ENCODE measurements at regions not wholly inside any gene's neighbourhood (a gene's known extent, or its start where the extent isn't known, plus 50 kb on each side); places are given as distances from the start of the nearest gene placed in this dataset.

GRCh38 chr13:73367886-73368285 is 309.1 kb downstream of the KLF5 start:
- no peak for DNase-seq

GRCh38 chr13:73366241-73366640 is 307.4 kb downstream of the KLF5 start:
- DNase-seq: no peak

- no peak for DNase-seq
Observed at GRCh38 chr13:73365681-73366080, 306.9 kb downstream of the KLF5 start.

- no peak for DNase-seq
Observed at GRCh38 chr13:73365252-73365651, 306.4 kb downstream of the KLF5 start.

GRCh38 chr13:73364736-73365135 is 305.9 kb downstream of the KLF5 start:
- no peak for DNase-seq

GRCh38 chr13:73358606-73359095 is 299.8 kb downstream of the KLF5 start:
- no peak for DNase-seq

GRCh38 chr13:73355134-73355533 is 296.3 kb downstream of the KLF5 start:
- DNase-seq: no peak

GRCh38 chr13:73351730-73352129 is 292.9 kb downstream of the KLF5 start:
- DNase-seq: no peak

- no peak for DNase-seq
Observed at GRCh38 chr13:73341748-73342147, 282.9 kb downstream of the KLF5 start.

- DNase-seq: no peak
Observed at GRCh38 chr13:73340069-73340468, 281.3 kb downstream of the KLF5 start.

GRCh38 chr13:73339086-73339485 is 280.3 kb downstream of the KLF5 start:
- no peak for DNase-seq

GRCh38 chr13:73338389-73338788 is 279.6 kb downstream of the KLF5 start:
- no peak for DNase-seq

- no peak for DNase-seq
Observed at GRCh38 chr13:73337532-73337931, 278.7 kb downstream of the KLF5 start.

GRCh38 chr13:73336773-73337172 is 278.0 kb downstream of the KLF5 start:
- no peak for DNase-seq

- no peak for DNase-seq
Observed at GRCh38 chr13:73335944-73336343, 277.1 kb downstream of the KLF5 start.

- DNase-seq: no peak
Observed at GRCh38 chr13:73335210-73335609, 276.4 kb downstream of the KLF5 start.

- no peak for DNase-seq
Observed at GRCh38 chr13:73334445-73334844, 275.6 kb downstream of the KLF5 start.

- no peak for DNase-seq
Observed at GRCh38 chr13:73331556-73331955, 272.8 kb downstream of the KLF5 start.

- no peak for DNase-seq
Observed at GRCh38 chr13:73329355-73329754, 270.6 kb downstream of the KLF5 start.

- no peak for DNase-seq
Observed at GRCh38 chr13:73327579-73327978, 268.8 kb downstream of the KLF5 start.

- no peak for DNase-seq
Observed at GRCh38 chr13:73325723-73326558, 267.1 kb downstream of the KLF5 start.

- no peak for DNase-seq
Observed at GRCh38 chr13:73324842-73325722, 266.3 kb downstream of the KLF5 start.

- DNase-seq: no peak
Observed at GRCh38 chr13:73323615-73324014, 264.8 kb downstream of the KLF5 start.

GRCh38 chr13:73321043-73321442 is 262.2 kb downstream of the KLF5 start:
- no peak for DNase-seq
